Fibroblast of lung (primary cell): ENCODE measurements at regions not wholly inside any gene's neighbourhood (a gene's known extent, or its start where the extent isn't known, plus 50 kb on each side); places are given as distances from the start of the nearest gene placed in this dataset.
A peak's percentile ranks its signal among the peaks of the same experiment; 100 is the strongest.

Experiments used
- DNase-seq, 2 donors: peaks; one replicate each; pipeline versions ENCODE4 v3.0.0 to v3.0.0-alpha.2; 2010; ENCODE audit warnings: low read depth in 2 of 2
- H2AFZ ChIP-seq: 2 replicates; pipeline ENCODE4 v1.5.1; 2012; ENCODE audit warnings: low read length, control low read depth, inconsistent platforms
- H3K27ac ChIP-seq: 2 replicates; pipeline ENCODE4 v1.5.1; 2011; ENCODE audit warnings: low read length, control low read depth; ENCODE audit not compliant: insufficient read depth
- H3K27me3 ChIP-seq: 2 replicates; pipeline ENCODE4 v1.5.1; 2011; ENCODE audit warnings: mild to moderate bottlenecking, low read length; ENCODE audit not compliant: control insufficient read depth, insufficient read depth
- H3K36me3 ChIP-seq: 2 replicates; pipeline ENCODE4 v1.5.1; 2011; ENCODE audit warnings: low read length; ENCODE audit not compliant: control insufficient read depth, insufficient read depth
- H3K4me1 ChIP-seq: 2 replicates; pipeline ENCODE4 v1.5.1; 2011; ENCODE audit warnings: low read length; ENCODE audit not compliant: control insufficient read depth, insufficient read depth; ENCODE audit errors: extremely low read depth
- H3K4me2 ChIP-seq: 2 replicates; pipeline ENCODE4 v1.5.1; 2011; ENCODE audit warnings: low read length, control low read depth; ENCODE audit not compliant: insufficient read depth; ENCODE audit errors: extremely low read depth
- H3K4me3 ChIP-seq, 4 experiments: fragments of 200-600 bp in 1 of 4; sonication (generic) in 1 of 4; replicated peaks in 1 of 4; 2 replicates each; pipeline ENCODE4 v1.5.1; 2011 to 2016; ENCODE audit warnings: low read length in 4 of 4, low read depth in 3 of 4, mild to moderate bottlenecking in 3 of 4, control low read depth in 2 of 4, inconsistent platforms in 1 of 4, mixed read lengths in 1 of 4; ENCODE audit not compliant: insufficient read depth in 1 of 4; ENCODE audit errors: control extremely low read depth in 1 of 4
- H3K79me2 ChIP-seq: 2 replicates; pipeline ENCODE4 v1.5.1; 2012; ENCODE audit warnings: mild to moderate bottlenecking, low read length, inconsistent platforms; ENCODE audit not compliant: control insufficient read depth, insufficient read depth
- H3K9ac ChIP-seq: 2 replicates; pipeline ENCODE4 v1.5.1; 2011; ENCODE audit warnings: mild to moderate bottlenecking, low read length, control low read depth; ENCODE audit not compliant: insufficient read depth
- H3K9me3 ChIP-seq: 2 replicates; pipeline ENCODE4 v1.5.1; 2012; ENCODE audit warnings: low read depth, low read length; ENCODE audit not compliant: control insufficient read depth, insufficient read depth
- H4K20me1 ChIP-seq: 2 replicates; pipeline ENCODE4 v1.5.1; 2011; ENCODE audit warnings: low read length; ENCODE audit not compliant: control insufficient read depth, insufficient read depth; ENCODE audit errors: extremely low read depth
- CTCF ChIP-seq, 2 donors: IDR thresholded peaks in 1 of 2; conservative IDR thresholded peaks in 1 of 2; 1 replicate in 1 of 2; 2 replicates in 1 of 2; pipeline ENCODE4 v1.5.1; 2011 to 2012; ENCODE audit warnings: low read length in 2 of 2, control low read depth in 1 of 2, inconsistent platforms in 1 of 2, low read depth in 1 of 2, mild to moderate bottlenecking in 1 of 2
- EZH2 ChIP-seq: IDR thresholded peaks from 2 replicates; pipeline ENCODE4 v1.5.1; 2012; ENCODE audit warnings: low read length, control low read depth, mild to moderate bottlenecking; ENCODE audit errors: missing control alignments

GRCh38 chr18:41162191-41162590 is 792.8 kb upstream of the PIK3C3 start:
- no peaks in the 10 kb centered on the region for H4K20me1 ChIP-seq
- H3K4me2 ChIP-seq: no peak overlapping the region
- H3K9ac ChIP-seq: no peak overlapping the region
- no peak overlapping the region for H3K4me3 ChIP-seq
- no peak overlapping the region for H2AFZ ChIP-seq
- H3K9me3 ChIP-seq: no peaks in the 10 kb centered on the region
- H3K4me1 ChIP-seq: no peaks in the 10 kb centered on the region
- no peaks in the 10 kb centered on the region for H3K36me3 ChIP-seq
- H3K27ac ChIP-seq: no peak overlapping the region
- TF ChIP-seq CTCF (conservative IDR thresholded peaks at IDR 0.05 in 1 of 2, IDR thresholded peaks at IDR 0.05 in 1 of 2; ENCODE audit: low read depth in 1 of 2, low read length in 2 of 2): no peak
- no peak for TF ChIP-seq EZH2
- no peak for DNase-seq
- no peaks in the 10 kb centered on the region for H3K27me3 ChIP-seq
- H3K79me2 ChIP-seq: no peaks in the 10 kb centered on the region

- TF ChIP-seq CTCF (conservative IDR thresholded peaks at IDR 0.05 in 1 of 2, IDR thresholded peaks at IDR 0.05 in 1 of 2; ENCODE audit: low read depth in 1 of 2, low read length in 2 of 2) (no peak), EZH2 (no peak)
- no peak overlapping the region for H3K27ac ChIP-seq
These were observed 798.9 kb upstream of the PIK3C3 start for GRCh38 chr18:41155910-41156851.

GRCh38 chr18:41155025-41155424 is 800.0 kb upstream of the PIK3C3 start:
- no peak for TF ChIP-seq EZH2
- TF ChIP-seq CTCF (conservative IDR thresholded peaks at IDR 0.05 in 1 of 2, IDR thresholded peaks at IDR 0.05 in 1 of 2; ENCODE audit: low read depth in 1 of 2, low read length in 2 of 2): no peak
- H3K27me3 ChIP-seq: no peaks in the 10 kb centered on the region
- no peaks in the 10 kb centered on the region for H3K9me3 ChIP-seq
- H3K4me2 ChIP-seq: no peak overlapping the region
- H3K4me3 ChIP-seq: no peak overlapping the region
- DNase-seq: no peak
- H3K4me1 ChIP-seq: no peaks in the 10 kb centered on the region
- H3K9ac ChIP-seq: no peak overlapping the region
- no peak overlapping the region for H3K27ac ChIP-seq
- H3K79me2 ChIP-seq: no peaks in the 10 kb centered on the region
- no peak overlapping the region for H2AFZ ChIP-seq
- H4K20me1 ChIP-seq: no peaks in the 10 kb centered on the region
- no peaks in the 10 kb centered on the region for H3K36me3 ChIP-seq

More at GRCh38 chr18:41155910-41156851, 798.9 kb upstream of the PIK3C3 start:
- DNase-seq: peak in 1 of 2 donors; percentile 29
- no peak overlapping the region for H3K4me3 ChIP-seq
- H3K4me2 ChIP-seq: no peak overlapping the region
- no peaks in the 10 kb centered on the region for H3K4me1 ChIP-seq
- H3K9me3 ChIP-seq: no peaks in the 10 kb centered on the region
- H2AFZ ChIP-seq: no peak overlapping the region
- H3K36me3 ChIP-seq: no peaks in the 10 kb centered on the region
- no peaks in the 10 kb centered on the region for H3K27me3 ChIP-seq
- H4K20me1 ChIP-seq: no peaks in the 10 kb centered on the region
- H3K9ac ChIP-seq: no peak overlapping the region
- H3K79me2 ChIP-seq: no peaks in the 10 kb centered on the region
